Right lobe of liver (tissue), 4 donors: ENCODE measurements at regions not wholly inside any gene's neighbourhood (a gene's known extent, or its start where the extent isn't known, plus 50 kb on each side); places are given as distances from the start of the nearest gene placed in this dataset.

Experiments used
- POLR2A ChIP-seq: fragments of 450-650 bp; IDR thresholded peaks from one replicate; pipeline ENCODE4 v1.6.1; 2017; ENCODE audit warnings: antibody characterized with exemption, mild to moderate bottlenecking
- TF ChIP-seq, protein P1 (sequence below), 4 donors: fragments of 200-600 bp in 3 of 4; fragments of 450-650 bp in 1 of 4; IDR thresholded peaks; one replicate each; pipeline versions ENCODE4 v1.5.1 to v1.8.0; 2016 to 2022; ENCODE audit warnings: antibody characterized with exemption in 4 of 4, mild to moderate bottlenecking in 2 of 4
- donor health status: DM: no; HTN: no; CAD: no.
- donor health status: DM: no; HTN: no; CAD: no.
- donor health status: DM: no; HTN: yes; CAD: no.

DNA sequence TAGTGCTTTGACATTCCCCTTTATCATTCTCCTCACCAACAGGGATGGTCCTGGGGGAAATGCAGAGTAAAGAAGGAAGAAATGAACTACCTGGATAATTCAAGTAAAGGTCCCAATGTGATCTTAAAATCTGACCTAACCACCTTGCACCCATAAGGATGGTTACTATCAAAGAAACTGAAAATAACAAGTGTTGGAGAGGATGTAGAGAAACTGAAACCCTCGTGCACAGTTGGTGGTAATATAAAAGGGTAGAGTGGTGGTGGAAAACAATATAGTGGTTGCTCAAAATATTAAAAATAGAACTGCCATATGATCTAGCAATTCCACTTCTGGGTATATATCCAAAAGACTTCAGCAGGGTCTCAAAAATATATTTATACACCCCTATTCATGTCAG is 298.6 kb upstream of the PPARGC1A start:
- TF ChIP-seq, protein P1, sequence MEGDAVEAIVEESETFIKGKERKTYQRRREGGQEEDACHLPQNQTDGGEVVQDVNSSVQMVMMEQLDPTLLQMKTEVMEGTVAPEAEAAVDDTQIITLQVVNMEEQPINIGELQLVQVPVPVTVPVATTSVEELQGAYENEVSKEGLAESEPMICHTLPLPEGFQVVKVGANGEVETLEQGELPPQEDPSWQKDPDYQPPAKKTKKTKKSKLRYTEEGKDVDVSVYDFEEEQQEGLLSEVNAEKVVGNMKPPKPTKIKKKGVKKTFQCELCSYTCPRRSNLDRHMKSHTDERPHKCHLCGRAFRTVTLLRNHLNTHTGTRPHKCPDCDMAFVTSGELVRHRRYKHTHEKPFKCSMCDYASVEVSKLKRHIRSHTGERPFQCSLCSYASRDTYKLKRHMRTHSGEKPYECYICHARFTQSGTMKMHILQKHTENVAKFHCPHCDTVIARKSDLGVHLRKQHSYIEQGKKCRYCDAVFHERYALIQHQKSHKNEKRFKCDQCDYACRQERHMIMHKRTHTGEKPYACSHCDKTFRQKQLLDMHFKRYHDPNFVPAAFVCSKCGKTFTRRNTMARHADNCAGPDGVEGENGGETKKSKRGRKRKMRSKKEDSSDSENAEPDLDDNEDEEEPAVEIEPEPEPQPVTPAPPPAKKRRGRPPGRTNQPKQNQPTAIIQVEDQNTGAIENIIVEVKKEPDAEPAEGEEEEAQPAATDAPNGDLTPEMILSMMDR (IDR thresholded peaks at IDR 0.05): no peak
- no peak for TF ChIP-seq POLR2A
